Left lobe of liver (tissue), 2 donors: ENCODE measurements at regions not wholly inside any gene's neighbourhood (a gene's known extent, or its start where the extent isn't known, plus 50 kb on each side); places are given as distances from the start of the nearest gene placed in this dataset.

Experiments used
- ATAC-seq: fragments of 200-7000 bp; cut with Tn5 transposase; one replicate; pipeline ENCODE4 v1.9.1; 2020; ENCODE audit warnings: mild to moderate bottlenecking, moderate library complexity
- DNase-seq: peaks from one replicate; pipeline ENCODE4 v3.0.0-alpha.2; 2020; ENCODE audit warnings: low spot score
- donor health status: DM: no; HTN: no; CAD: no; lungs with moderate emphysema.
- donor health status: DM: no; HTN: yes; CAD: no.

DNA sequence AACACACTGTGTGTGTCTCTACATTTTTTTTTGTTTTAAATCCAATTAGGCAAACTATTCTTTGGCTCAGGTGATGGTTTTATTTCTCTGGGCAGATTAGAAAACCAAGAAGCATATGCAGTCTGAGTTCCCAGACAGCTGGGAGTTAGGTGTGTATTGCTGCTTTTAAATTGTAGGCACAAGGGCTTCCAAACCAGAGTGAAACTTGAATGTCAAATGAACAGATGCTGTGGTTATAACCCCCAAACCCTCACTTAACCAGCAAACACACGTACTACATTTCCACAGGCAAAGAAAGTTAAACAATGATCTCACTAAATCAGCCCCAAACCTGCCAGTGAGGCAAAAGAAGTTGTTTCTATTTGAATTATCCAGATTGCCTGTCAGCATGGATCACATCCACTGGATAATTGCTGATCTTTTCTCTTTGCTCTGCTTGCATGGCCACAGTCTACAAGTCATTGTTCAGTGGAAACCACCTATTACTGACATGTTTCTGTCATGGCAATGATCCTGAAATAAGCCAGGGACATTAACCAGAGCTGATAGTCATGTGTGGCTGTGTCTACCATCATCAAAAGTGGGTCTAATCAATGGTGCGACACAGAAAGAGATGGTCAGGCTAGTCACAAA is 576.5 kb upstream of the PLXNA2 start:
- no peak for DNase-seq
- ATAC-seq: no peak

DNA sequence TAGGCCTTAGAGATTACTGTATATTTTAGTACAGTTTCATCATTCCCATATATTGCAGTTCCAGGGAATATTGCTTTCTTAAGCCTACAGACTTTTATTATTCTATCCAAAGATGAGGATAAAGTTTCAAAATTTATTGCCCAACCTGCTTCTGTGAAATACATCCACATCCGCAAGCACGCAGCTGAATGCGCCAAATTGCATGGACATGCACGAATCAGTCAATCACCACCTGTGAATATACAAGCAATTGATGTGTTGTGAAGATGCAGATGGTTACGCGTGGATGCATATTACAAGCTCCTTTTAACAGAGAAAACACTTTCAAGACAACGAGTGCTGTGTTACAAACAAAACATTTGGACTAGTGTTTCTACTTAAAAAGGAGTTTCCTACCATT is 577.8 kb upstream of the PLXNA2 start:
- DNase-seq (no peak), ATAC-seq (no peak)

- ATAC-seq (no peak), DNase-seq (no peak)
These were observed 581.1 kb upstream of the PLXNA2 start for GRCh38 chr1:208825300-208825699.

- no peak for DNase-seq
These were observed 585.4 kb upstream of the PLXNA2 start for GRCh38 chr1:208829595-208829994.

DNA sequence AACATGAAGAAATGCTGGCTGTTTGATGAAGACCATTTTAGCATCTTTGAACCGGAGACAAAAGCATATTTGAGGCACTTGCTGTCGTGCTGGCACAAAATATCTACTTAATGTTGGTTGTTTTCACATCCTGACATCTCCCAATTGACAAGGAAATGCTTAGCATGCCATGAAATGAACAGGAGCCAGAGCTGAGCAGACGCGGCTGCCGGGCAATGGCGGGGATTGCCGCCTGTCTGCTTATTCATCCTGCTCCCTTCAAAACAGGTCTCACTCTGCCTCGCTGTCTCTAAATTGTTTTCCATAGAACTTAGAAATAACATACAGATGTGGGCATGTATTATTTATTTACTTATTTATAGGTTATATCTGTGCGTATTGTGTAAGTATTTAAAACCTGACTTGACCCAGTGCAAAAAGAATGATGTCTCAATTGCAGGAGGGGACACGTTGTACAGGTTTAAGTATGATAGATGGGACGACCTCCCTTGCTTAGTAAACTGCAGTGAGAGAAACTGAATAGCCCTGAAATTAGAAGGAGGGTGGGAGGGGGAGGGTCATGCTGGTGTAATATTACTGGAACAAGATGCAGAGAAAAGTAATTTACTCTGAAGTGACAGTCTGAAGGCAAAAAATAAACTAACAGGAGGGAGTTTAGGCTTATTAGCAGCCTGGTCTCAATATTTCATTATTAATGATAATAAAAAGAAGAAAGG is 590.4 kb upstream of the PLXNA2 start:
- DNase-seq (no peak), ATAC-seq (no peak)

More at GRCh38 chr1:208829595-208829994, 585.4 kb upstream of the PLXNA2 start:
- no peak for ATAC-seq

DNA sequence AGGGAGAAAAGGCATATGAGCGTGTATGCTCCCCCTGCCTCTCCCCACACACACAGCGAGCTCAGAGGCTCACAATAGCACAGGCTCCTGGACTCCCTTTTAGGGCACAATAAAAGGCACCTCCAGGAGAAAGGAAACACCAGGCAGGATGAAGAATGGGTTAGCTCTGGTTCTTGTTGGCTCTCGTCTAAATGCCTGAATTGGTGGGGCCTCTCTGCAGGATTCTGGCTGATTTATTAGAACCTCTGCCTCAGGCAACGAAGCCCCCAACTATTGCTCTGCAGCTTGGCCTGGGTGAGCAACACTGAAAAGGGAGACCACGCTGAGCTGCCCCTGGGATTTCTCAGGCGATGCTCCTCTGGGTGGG is 590.9 kb upstream of the PLXNA2 start:
- ATAC-seq: no peak
- DNase-seq: no peak

DNA sequence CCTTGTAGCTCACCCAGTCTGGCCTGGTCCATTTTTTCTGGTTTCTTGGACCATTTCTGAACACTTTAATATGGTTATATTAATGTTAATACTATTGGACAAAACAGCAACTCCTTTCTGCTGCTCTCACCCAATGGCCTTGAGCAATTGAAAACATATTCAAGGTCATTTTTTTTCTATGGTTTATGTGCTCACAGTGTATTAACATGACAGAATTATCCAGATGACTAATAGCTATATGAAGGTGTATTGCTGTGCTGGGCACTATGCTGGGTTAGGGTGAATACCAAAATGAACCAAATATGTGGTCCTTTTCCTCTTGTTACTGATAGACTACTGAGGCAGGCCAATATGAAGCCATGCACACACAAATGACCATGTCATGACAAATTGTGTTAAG is 591.6 kb upstream of the PLXNA2 start:
- DNase-seq: no peak
- ATAC-seq: no peak

DNA sequence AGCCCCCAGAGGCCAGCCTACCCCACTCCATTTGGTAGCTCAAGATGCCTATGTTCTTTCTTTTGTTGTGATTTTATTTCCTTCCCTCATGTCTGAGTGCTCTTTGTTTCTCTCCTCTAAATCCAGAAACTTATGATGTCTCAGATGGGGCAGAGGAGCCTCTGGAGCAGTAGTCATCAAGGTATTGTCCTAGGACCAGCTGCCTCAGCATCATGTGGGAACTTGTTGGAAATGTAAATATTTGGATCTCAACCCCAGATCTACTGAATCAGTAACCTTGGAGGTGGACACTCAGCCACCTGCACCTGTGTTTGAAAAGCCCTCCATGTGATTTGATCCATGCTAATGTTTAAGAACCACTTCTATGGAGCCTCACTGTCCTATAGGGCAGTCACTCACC is 593.1 kb upstream of the PLXNA2 start:
- DNase-seq (no peak), ATAC-seq (no peak)

DNA sequence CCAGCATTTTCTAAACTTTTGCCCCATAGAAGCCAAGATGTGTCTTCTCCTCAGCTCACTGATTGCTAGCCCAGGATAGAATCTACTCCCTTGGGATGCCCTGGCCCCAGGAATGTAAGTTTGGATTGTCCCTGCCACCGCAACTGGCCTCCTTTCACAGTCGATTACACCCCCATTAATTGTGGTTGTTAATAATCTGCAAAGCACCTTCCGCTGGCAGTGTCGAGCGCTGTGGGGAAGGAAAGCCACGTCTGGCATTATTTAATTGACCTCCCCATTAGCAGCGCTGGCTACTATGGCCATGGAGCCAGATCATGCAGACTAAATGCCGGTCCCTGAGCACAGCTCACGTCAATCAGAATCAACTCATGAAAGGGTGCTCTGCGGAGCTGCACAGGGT is 597.3 kb upstream of the PLXNA2 start:
- ATAC-seq (no peak), DNase-seq (no peak)

GRCh38 chr1:208842451-208842850 is 598.3 kb upstream of the PLXNA2 start:
- DNase-seq: no peak
- no peak for ATAC-seq

GRCh38 chr1:208844158-208844557 is 600.0 kb upstream of the PLXNA2 start:
- no peak for DNase-seq
- ATAC-seq: no peak

DNA sequence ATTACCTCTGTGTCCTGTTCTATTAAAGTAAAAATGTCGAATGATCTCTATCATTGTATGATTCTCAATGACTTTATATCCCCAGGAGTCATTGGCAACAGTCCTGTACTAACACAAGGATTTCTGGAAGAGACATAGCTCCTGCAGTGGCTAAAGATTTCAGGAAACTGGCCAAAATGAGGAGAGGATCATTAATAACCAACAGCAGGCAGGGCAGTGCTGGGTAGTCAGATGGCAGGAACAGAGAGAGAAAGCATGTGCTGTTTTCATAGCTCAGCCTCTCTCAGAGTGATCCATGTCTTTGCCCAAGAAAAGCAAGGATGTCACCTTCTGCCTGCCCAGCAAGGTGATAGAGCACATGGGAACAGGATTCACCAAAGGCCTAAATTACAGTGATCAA is 604.7 kb upstream of the PLXNA2 start:
- no peak for ATAC-seq
- no peak for DNase-seq

GRCh38 chr1:208850442-208850841 is 606.3 kb upstream of the PLXNA2 start:
- ATAC-seq (no peak), DNase-seq (no peak)

- no peak for ATAC-seq
- no peak for DNase-seq
These were observed 607.2 kb upstream of the PLXNA2 start for GRCh38 chr1:208851366-208851765.

GRCh38 chr1:208852911-208853310 is 608.7 kb upstream of the PLXNA2 start:
- ATAC-seq (no peak), DNase-seq (no peak)

DNA sequence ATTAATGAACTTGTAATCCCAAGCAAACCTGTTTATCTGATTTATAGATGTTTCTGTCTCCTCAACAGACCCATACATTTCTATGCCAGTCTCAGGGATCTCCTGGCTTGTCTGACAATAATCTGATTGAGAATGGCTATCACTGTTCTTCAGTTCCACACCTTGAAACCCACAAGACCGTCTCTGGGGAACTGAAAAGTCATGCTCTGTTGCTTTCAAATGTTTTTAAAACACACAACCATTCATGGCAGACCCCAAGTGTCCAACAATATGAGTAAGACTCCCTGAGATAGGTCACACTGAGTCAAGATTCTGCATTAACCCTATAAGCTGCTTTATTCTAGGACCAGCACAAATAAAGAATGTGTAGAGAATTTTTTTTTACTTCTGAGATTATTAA is 611.2 kb upstream of the PLXNA2 start:
- ATAC-seq (no peak), DNase-seq (no peak)

GRCh38 chr1:208857465-208857864 is 613.3 kb upstream of the PLXNA2 start:
- ATAC-seq (no peak), DNase-seq (no peak)

- ATAC-seq (no peak), DNase-seq (no peak)
These were observed 614.6 kb upstream of the PLXNA2 start for GRCh38 chr1:208858738-208859137.

DNA sequence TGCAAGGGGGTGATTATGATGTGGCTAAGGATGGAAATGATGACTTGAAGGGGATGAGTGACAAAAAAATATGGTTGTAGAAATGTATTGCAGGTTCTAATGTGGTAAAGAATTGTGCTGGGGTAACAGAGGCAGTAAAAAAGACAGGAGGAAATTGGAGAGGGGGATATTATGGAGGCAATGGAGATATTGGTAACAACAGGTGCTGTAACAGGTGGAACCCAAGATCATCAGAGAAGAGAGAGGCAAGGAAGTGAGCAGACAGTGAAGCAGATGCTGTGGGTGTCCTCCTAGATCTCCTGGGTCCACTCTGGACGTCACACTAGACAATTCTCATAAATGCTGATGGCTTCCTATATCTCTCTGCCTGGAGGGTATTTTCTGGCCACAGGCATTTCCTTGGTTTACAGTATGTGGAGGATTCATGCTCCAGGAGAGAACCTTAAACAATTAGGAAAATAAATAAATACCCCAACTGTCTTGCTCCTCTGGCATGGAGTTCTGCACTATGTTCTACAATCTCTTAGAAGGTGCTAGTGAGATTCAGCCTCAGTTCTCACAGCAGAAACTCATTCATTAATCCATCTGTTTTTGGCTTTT is 620.3 kb upstream of the PLXNA2 start:
- ATAC-seq (no peak), DNase-seq (no peak)

GRCh38 chr1:208866386-208866955 is 622.3 kb upstream of the PLXNA2 start:
- no peak for DNase-seq
- no peak for ATAC-seq

DNA sequence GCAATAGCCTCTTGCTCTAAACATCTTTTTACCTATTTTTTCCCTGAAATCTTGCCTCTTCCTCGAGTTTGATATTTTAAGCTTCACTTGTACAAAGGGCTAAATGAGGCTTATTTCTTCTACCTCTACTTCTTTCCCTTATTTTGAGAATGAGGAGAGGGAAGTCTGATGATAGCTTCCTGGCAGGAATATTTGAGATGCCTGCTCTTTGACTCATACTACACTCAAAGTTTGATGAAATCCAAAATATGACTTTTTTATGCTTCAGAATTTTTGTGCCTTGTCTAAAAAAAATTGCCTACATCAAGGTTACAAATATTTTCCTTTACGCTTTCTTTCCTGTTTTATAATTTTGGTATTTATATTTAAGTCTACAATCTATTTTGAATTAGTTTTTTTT is 624.4 kb upstream of the PLXNA2 start:
- ATAC-seq (no peak), DNase-seq (no peak)

- ATAC-seq (no peak), DNase-seq (no peak)
These were observed 630.7 kb upstream of the PLXNA2 start for GRCh38 chr1:208874915-208875314.
